Inflammatory macrophage treated with lipopolysaccharide for 1 hour (primary cell): ENCODE measurements at regions not wholly inside any gene's neighbourhood (a gene's known extent, or its start where the extent isn't known, plus 50 kb on each side); places are given as distances from the start of the nearest gene placed in this dataset.

Experiments
- DNase-seq, 2 donors: peaks; one replicate each; pipeline ENCODE4 v3.0.0-alpha.2; 2020 to 2022

DNA sequence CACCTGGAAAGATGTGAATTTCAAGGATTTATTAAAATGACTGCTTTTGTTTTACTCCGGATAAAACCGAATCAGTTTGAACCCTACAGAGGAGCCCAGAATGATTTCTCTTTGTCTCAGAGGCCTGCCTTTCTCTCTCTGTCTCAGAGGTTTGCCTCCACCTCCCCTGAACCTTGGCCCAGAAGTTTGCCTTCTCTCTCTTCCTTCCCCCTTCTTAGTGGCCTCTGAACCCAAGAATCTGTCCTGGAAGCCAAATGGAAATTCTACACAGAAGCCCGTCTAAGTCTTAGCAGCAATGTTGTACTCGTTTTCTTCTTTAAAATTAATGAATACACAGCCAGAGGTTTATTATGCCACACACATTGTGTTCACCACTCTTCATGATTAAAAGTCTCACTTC lies 200.7 kb downstream of the SOCS6 start:
- DNase-seq, result no peak

DNA sequence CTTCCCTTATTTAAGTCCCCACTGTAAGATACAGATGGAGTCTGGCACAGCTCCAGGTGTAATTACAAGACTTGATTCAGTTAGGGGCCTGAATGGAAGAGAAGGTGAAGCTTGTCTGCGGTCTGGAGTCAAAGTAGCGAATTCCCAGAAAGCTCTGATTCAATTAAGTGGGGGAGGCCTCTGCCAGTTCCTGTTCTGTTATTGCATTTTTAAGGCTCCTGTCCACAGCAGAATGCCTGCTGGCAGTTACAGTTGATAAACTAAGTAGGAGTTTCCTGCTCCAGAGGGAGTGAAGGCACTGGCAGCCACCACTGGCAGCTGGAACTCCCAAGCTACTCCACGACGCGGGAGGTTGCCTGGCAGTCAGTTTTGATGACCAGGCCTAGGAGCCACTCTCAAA lies 181.1 kb downstream of the SOCS6 start:
- peak; percentile 11 to 21 for DNase-seq

DNA sequence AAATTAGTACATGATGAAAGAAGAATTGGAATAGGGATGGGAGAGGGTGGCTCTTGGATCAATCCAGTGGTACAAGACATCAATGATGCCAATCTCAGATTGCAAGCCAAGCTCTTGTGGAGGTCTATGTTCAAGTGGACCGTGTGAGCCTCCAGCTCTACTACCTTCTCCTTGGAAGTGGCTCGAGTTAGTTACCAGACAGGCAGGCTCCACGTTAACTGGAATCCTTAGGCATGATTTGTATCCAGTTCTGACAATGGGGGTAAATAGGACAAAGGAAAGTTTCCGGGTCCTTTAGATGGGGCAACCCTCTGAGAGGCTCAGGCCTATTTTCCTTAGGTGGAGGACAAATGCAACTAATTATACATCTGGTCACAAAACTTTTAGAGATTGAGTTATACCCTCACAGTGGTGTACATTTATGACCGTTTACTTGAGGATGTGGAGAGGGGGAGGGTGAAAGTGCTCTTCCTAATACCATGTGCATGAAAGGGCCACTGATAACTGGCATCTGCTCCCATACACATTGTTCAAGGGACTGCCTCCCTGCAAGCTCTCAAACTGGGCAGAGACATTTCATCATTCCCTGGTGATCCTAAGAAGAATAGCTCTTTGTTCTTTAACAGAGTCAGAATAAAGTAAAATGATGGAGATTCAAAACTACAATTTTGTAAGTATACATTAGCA lies 180.2 kb downstream of the SOCS6 start:
- no peak for DNase-seq

DNA sequence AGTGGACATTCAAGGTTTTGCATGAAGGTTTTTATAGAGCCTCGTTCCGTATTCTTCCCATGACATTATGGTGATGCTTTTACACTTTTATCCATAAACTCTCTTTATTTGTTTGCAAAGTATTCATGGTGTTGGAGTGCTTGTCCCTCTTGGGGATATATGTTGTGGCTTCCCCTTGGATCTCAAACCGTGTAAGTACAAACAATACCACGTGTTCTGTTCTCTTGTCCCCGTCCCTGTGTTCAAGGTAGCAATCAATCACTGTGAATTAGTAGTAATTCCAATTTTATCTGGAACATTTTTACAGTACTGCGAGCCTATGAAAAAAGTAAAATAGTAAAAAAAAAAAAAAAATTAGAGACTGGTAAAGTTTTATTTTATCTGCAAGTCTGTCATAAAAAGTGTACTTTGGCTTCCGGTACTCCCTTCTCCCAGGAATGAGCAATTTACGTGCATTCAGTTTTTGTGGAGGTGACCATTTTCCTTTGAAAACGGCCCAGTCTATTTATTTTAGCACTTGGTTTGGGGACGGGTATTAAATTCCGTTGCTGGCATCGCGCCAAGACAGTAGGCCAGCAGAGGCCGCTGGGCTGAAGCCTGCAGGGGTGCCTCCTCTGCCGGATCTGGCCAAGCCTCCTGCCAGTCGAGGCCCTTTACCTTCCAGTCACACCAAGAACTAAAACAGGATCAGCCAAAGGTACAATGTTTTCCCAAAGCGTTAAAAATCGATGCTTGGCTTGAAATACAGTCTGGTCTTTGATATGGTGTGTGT lies 175.7 kb downstream of the SOCS6 start:
- DNase-seq, result peak; percentile 60 to 81

DNA sequence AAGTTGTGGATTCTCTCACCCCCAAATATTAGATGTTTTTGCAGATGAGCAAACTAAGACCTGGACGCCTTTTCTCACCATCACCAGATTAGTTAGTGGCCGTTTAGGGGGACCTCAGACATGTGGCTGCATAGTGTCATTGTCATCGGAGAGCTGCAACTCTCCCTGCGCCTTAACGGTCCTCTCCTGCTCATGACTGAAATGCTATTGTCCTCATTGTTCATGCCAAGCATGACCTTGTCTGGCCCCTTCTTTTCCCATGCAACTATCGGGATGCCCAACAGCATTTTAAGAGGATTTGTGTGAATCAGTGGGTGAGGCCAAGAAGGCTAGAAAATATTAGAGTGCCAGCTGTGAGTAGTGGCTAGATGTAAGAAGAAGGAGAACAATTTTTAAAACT lies 174.2 kb downstream of the SOCS6 start:
- DNase-seq, result no peak

DNA sequence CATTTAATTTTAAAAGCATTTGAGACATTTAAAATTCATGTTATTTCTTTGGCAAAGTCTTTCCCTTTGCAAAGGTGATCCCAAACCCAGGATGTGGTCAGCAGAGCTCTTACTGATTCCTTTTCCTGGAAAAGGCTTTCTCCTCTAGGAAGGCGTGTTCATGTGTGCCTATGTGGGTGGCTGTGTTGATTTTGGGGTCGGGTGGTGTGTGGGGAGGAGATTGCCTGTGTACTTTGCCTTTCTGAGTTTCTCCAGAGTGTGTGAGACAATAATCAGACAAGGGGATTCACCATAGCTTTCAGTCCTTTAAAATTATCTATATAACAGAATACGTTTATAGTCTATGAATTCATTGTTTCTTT lies 173.2 kb downstream of the SOCS6 start:
- no peak for DNase-seq

DNA sequence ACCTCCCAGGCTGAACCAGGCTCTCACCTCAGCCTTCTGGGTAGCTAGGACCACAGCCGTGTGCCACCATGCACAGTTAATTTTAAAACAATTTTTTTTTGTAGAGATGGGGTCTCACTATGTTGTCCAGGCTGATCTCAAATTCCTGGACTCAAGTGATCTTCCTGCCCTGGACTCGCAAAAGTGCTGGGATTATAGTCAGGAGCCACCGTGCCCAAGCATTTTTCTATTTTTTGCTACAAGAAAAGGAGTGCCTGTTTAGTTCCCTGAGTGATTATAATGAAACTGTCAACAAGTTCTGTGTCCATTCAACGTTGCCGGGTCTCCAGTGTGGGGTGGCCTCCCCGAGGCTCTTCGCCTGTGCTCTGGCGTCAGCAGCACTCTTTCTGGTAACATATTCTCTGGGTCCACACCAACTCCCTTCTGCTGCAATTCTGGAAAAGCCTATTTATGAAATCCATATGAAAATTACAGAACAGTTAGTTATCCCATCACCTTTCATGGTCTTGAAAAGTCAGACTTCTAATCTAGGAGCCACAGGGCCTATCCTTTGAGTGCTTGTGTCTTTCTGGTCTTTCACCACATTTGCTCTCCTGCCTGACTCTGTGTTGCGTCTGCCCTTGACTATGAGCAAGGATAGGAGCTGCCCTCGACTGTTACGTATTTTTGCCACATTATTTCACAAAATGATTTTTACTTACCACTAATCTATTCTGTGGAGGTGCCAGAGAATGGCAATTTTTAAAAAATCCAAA lies 172.7 kb downstream of the SOCS6 start:
- peak; percentile 58 to 59 for DNase-seq

DNA sequence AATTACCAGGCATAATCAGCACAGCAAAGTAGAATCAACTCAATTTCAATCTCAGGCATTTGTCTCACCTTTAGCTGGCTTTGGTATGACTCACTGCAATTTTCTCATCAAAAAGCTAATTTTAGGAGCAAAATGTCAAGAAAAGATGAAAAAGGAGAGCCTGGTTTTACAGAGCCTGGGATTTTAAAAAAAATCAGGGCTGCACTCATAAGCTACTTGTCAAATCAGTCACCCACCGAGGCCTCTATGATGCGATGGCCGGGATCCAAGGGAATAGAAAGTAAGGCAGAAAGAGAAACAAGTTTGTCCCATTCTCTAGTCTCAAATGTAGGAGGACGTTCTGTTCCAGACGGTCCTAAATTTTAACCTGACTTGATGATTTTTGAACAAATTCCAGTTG lies 170.9 kb downstream of the SOCS6 start:
- no peak for DNase-seq

DNA sequence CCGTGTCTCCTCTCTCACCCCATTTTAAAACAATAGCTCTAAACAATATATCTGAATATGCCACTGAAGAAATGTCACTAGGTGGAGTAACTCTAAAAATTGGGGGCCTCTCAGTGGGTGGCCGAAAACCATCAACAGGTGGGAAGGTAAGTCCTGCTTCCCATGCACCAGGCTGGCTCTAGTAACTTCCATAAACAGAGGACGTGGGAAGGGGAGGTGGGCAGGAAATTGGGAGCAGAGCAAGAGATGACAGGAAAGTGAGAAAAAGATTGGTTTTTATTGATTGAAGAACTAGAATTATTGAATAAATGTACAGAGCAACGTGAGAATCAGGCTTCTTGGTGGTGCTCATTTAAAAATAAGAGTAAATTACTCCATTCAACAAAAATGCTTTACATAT lies 170.4 kb downstream of the SOCS6 start:
- no peak for DNase-seq

DNA sequence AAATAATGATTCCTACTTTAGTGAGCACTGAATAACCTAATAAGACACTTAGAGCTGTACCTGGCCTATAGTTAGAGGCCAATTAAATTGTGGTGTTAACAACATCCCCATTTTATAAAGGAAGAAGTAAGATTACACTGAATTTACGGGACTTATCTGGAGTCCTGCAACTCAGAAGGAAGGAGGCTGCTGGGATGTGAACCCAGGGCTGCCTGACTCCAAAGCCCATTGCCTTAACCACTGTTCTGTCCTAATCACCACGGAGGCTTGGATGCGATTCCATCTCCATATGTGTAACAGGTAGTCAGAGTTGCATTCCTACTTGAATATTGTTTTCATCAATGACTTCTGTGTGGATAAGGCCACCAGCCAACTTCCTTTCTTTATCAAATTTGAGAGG lies 168.9 kb downstream of the SOCS6 start:
- no peak for DNase-seq

DNA sequence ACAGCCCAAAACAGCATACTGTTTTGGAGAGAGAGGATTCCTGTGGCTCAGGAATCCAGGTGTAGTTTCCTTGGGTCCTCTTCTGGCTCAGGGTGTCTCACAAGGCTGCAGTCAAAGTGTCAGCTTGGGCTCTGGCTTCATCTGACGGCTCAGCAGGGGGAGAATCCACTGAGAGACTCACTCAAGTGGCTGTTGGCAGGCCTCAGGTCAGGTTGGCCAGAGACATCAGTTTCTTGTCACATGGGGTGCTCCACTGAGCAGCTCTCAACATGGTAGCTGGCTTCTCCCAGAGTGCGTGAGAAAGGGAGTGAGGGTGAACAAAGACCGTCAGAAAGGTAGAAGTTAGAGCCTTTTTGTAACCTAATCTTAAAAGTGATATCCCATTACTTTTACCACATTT lies 168.4 kb downstream of the SOCS6 start:
- no peak for DNase-seq

DNA sequence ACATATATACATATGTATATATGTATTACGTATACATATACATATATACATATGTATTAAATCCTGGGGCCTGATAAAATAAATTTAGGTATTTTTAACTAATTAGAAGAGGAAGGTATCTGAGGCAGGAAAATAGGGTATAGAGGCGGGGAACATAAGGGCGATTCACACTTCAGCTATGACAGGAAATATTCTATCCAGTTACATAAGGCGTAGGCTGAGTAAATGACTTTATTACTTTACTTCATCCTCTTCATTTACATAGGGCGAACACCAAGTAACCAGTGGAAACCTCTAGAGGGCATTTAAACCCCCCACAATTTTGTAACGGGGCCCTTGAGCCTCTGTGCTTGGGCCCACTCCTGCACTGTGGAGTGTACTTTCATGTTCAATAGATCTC lies 167.5 kb downstream of the SOCS6 start:
- DNase-seq, result no peak

DNA sequence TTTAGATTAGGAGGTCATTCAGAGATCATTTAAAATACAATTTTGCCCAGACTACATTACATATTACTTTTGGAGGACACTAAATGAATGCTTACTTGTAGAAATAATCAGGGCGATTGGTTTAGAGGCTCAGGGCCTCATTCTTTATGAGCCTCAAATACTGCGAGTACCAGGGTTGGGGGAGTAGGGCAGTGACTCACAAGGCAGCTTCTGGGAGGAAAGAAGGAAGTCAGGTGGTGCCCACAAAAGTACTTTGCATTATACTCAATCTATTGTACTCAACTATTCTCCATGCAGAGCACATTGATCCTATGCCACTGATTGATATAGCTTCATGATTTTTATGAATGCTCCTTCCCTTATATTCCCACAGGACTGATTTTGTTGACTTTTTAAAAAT lies 166.9 kb downstream of the SOCS6 start:
- DNase-seq, result no peak

DNA sequence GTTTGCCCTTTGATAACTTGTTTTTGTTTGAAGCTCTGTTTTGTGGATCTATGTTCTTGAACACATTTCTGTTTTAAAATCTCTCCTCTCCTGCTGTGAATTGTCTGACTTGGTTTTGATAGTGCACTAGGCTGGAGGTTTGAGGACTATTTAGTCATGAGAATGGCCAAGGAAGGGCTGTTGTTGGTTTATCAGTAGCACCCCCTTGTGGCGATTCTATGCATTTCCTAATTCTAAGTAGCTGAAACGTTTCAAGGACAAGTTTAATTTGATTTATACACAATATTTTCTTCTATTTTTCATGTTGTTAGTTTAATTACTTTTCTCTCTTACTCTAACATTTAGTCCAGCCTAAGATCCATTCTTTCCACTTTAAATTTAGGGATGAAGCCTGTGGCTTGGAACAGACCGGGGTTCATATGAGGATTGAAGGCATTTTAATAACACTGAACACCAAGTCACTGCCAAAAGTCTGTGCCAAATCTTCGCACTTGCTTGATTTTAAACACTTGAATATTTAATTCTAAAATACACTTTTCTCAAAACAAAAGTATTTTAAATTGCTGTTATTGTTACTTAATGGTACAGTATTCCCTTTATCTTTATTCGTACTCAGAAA lies 166.0 kb downstream of the SOCS6 start:
- peak; percentile 54 to 84 for DNase-seq

DNA sequence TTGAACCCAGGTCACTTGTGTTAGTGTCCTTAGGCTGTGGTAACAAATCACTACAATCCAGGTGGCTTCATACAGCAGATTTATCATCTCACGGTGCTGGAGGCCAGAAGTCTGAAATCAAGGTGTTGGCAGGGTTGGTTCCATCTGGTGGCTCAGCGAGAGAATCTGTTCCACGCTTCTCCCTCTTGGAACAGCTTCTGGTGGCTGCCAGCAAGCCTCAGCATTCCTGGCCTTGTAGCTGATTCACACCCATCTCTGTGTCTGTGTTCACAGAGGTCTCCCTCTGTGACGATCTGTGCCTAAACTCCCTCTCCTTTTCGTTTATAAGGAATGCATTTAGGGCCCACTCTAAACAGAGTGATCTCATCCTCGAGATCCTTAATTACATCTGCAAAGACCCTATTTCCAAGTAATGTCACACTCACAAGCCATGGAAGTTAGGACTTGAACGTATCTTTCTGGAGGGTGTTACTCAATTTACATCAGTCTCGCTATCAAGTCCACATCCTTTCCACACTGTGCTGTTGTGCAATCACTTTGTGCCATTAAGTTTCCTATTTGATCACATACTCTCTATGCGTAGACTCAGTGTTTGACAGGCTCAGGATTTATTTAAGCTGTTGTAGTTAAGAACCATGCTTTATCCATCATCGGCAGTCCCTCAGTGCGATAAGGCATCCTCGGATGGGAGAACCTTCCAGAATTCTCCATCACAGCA lies 164.4 kb downstream of the SOCS6 start:
- DNase-seq, result peak in 1 of 2 donors; percentile 35

DNA sequence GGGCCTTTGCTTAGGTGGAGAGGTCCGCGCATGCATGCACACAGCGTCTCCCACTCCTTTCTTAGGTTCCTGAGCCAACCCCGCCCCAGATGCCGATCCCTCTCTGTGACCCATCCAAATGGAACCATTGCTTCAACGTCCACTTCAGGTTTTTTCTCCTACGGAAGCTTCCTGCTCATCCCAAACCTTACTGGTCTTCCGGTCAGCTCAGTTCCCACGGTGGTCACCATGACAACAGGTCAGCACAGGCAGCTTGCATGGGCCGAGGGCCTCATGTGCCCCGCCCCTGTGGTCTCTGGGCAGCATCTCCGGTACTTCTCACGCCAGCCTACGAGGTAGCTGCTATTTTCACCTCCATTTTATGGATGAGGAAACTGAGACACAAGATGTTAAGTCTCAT lies 163.7 kb downstream of the SOCS6 start:
- DNase-seq, result no peak

DNA sequence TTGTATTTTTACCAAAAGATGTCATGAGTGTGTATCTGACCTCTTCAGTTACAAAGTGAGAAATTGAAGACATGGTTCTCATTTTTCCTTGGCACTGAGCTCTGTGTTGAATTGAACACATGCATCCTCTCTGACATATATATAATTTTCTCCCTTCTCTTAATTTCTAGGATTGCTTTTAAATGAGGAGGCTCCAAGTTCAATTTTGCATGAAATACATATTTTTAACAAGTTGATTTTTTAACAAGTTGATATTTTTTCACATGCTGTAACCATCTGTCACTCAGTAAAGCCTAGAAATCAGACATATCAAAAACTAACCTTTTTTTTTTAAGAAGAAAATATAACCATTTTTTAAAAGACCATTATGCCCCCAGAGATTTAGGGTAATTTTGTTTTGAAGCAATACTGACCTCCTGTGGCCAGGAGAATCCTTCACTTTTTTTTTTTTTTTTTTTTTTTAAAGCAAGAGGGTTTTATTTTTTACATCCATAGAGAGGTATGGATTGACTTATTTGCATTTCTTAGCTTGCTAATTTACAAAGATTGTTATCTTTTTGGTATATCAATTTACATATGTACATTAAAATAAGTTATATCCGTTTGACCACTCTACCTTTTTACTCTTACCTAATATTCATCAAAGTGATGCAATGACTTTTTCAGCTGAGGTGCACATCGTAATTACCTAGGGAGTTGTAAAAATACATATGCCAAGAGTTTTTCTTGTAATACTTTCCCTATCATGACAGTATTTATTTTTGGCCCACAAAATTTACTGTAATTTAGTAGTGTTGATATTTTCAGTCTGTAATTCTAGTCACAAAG lies 161.8 kb downstream of the SOCS6 start:
- peak in 1 of 2 donors; percentile 12 for DNase-seq

DNA sequence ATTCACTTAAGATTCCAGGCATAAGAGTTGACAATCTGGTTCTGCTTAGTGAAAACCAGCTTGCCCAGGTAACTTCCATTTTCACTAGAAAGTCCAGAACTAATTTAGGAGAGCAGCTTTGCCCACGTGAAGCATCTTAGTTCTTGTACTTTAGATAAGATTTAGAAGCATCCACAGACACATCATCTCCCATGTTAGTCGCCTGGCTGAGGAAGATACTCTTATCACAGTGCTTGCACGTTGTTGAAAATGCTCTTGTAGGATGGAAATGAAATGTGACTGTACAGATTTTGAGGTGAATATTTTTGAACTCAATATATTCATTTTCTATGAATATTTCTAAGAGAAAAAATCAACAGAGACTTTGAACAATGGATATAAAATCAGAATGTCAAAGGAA lies 159.7 kb downstream of the SOCS6 start:
- DNase-seq, result no peak

DNA sequence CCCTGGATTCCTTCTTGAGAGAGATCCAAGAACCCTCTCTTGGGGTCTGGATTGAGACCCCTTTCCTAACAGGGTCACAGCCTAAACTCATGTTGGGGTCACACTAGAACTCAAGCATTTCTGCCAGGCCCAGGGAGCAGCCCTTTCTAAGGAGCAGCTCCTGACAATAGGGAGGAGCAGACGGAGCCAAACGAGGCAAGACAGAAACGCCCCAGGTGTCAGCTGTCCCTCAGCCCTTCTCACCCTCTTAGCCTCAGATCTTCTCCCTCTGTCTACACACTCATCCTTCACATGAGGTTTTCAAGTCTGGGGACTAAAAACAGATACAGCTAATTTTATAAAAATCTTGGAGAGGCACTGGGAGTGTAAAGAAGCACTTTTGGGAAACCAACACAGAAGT lies 157.2 kb downstream of the SOCS6 start:
- DNase-seq, result no peak

DNA sequence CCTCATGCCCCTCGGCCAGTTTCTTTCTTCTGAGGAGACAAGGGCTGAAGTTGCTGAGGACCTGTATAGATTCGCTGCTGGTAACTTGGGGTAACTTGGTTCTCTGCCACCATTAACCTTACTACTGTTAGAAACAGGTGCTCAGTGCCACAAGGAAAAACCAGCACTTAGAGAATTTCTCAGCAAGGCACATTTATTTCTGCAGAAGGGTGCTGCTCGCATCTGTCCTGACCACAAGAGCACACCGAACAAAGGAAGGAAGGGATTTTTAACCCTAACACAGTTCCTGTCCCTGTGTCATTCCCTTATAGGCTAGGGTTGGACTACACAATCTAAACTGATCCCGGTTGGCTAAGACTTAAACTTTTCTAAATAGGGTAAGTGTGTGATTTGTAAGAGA lies 154.1 kb downstream of the SOCS6 start:
- DNase-seq, result no peak

DNA sequence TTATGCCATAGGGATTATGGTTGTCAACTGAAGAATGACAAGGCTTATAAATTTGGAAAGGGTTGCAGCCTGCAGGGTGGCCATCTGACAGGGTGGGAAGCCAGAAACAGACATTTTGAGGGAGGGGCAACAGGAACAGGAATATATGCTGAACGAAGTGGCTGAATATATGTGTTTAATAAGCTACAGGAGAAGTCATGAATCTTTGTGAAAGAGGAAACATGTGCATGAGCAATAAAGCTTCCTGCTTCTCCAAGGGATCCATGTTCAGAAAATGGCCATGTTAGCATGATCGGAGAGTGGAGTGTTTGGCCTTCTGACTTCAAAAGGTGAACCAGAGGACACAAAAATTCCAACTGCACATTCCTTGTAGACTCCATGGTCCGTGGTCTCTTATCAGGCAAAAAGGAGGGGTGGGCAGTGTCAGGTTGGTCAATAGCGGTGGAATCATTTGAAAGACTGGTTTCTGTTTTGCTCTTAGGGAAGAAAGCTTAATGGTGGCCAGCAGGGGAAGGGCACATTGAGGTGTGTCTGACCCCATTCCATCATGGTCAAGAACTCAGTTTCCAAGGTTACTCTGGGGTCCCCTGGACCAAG lies 144.1 kb downstream of the SOCS6 start:
- DNase-seq, result no peak

DNA sequence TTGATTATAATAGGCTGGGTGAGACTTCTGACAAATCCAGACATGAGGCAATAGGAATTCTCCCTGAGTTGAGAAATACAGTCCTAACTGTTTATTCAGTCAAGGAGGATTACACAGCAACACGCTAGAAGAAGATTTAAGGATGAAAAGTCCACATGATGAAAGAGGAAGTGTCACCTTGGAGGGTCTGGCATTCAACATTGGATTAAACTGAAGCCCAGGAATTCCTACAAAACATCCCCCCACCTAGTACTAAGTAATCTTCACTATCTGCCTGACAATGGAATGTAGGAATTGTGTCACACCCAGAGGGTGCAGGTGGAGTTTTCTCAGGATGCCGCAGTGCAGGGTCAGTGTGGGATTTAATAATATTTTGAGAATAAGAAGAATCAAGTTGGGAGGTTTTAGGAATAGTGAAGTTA lies 142.4 kb downstream of the SOCS6 start:
- DNase-seq, result no peak
